HepG2 (cell line): ENCODE measurements at regions not wholly inside any gene's neighbourhood (a gene's known extent, or its start where the extent isn't known, plus 50 kb on each side); places are given as distances from the start of the nearest gene placed in this dataset.

ENCODE experiments used
- ATAC-seq: fragments of 200-7000 bp; cut with Tn5 transposase; 3 replicates; pipeline ENCODE4 v1.9.1; 2020; ENCODE audit warnings: mild to moderate bottlenecking, moderate library complexity
- BruUV-seq: library from RNA; stranded (reverse); fragments of 400-500 nt; replicated peaks from 2 replicates; lab custom pipeline; 2021; lab: Mats Ljungman, UMichigan
- CTCF ChIA-PET: fragments of 300-600 bp; formaldehyde crosslinking; extraction: SDS; loops from one replicate; lab custom pipeline; 2021; ENCODE audit warnings: low total read pairs, inconsistent platforms, low intra/inter-chr PET ratio; lab: Yijun Ruan, JAX
- POLR2A ChIA-PET: fragments of 350-600 bp; sonication (Branson Sonifier 250); formaldehyde crosslinking; loops from one replicate; lab custom pipeline; 2020; ENCODE audit warnings: antibody characterized with exemption, inconsistent platforms; lab: Yijun Ruan, JAX
- DNase-seq: peaks from one replicate; pipeline ENCODE4 v3.0.0-alpha.2; 2015; ENCODE audit warnings: low spot score
- FAIRE-seq: peaks from 3 replicates; lab custom pipeline; 2011; peaks lifted over from hg19 to GRCh38; lab: Jason Lieb, UNC
- H2AFZ ChIP-seq: one replicate; pipeline ENCODE4 v1.6.1; 2011; ENCODE audit warnings: low read length, inconsistent platforms
- H3K27ac ChIP-seq: fragments of 300-600 bp; 3 replicates; pipeline ENCODE4 v1.8.0; 2011; ENCODE audit warnings: mixed run types, mild to moderate bottlenecking, mixed read lengths, low read length, inconsistent platforms; ENCODE audit not compliant: insufficient read depth; ENCODE audit errors: extremely low read length
- H3K27me3 ChIP-seq, 2 experiments: fragments of 200-600 bp in 1 of 2; 2 replicates in 1 of 2; 3 replicates in 1 of 2; pipeline versions ENCODE4 v1.6.0 to v1.8.0; 2011; ENCODE audit warnings: low read length in 2 of 2, mild to moderate bottlenecking in 2 of 2, moderate library complexity in 2 of 2, inconsistent platforms in 1 of 2; ENCODE audit not compliant: insufficient read depth in 2 of 2, control insufficient read depth in 1 of 2
- H3K36me3 ChIP-seq, 2 experiments: fragments of 200-600 bp in 1 of 2; replicated peaks in 1 of 2; 2 replicates in 1 of 2; 3 replicates in 1 of 2; pipeline versions ENCODE4 v1.5.1 to v1.8.0; 2011; ENCODE audit warnings: low read length in 2 of 2, inconsistent platforms in 1 of 2; ENCODE audit not compliant: insufficient read depth in 2 of 2, control insufficient read depth in 1 of 2
- H3K4me1 ChIP-seq: 2 replicates; pipeline ENCODE4 v1.5.1; 2012; ENCODE audit warnings: low read length, inconsistent platforms; ENCODE audit not compliant: insufficient read depth
- H3K4me2 ChIP-seq: 2 replicates; pipeline ENCODE4 v1.6.0; 2011; ENCODE audit warnings: low read depth, low read length, inconsistent platforms
- H3K4me3 ChIP-seq, 3 experiments: fragments of 200-600 bp in 1 of 3; sonication (generic), shearing (Covaris generic) in 1 of 3; replicated peaks in 1 of 3; 2 replicates each; pipeline ENCODE4 v1.5.1; 2011 to 2016; ENCODE audit warnings: low read length in 3 of 3, inconsistent platforms in 2 of 3, low read depth in 2 of 3, mild to moderate bottlenecking in 2 of 3, control low read depth in 1 of 3, mixed read lengths in 1 of 3; ENCODE audit not compliant: insufficient read depth in 1 of 3
- H3K79me2 ChIP-seq: one replicate; pipeline ENCODE4 v1.6.1; 2011; ENCODE audit warnings: low read length, inconsistent platforms; ENCODE audit not compliant: insufficient read depth
- H3K9ac ChIP-seq: 2 replicates; pipeline ENCODE4 v1.6.0; 2011; ENCODE audit warnings: mild to moderate bottlenecking, low read depth, low read length, inconsistent platforms; ENCODE audit not compliant: insufficient read depth
- H3K9me3 ChIP-seq: 2 replicates; pipeline ENCODE4 v1.5.1; 2012; ENCODE audit warnings: mild to moderate bottlenecking, low read length
- H4K20me1 ChIP-seq: 2 replicates; pipeline ENCODE4 v1.6.0; 2011; ENCODE audit warnings: inconsistent platforms, mild to moderate bottlenecking, low read length, moderate library complexity; ENCODE audit not compliant: insufficient read depth
- ATF4 ChIP-seq, 2 experiments: fragments of 450-650 bp in 1 of 2; sonication (generic) in 1 of 2; formaldehyde crosslinking; IDR thresholded peaks; 2 replicates each; pipeline versions ENCODE4 v1.5.0 to v1.8.0; 2020 to 2022; ENCODE audit warnings: mild to moderate bottlenecking in 1 of 2, missing genetic modification reagents in 1 of 2
- E2F2 ChIP-seq: sonication (generic); formaldehyde crosslinking; IDR thresholded peaks from 2 replicates; pipeline ENCODE4 v1.4.0; 2020; ENCODE audit warnings: missing genetic modification reagents, borderline replicate concordance
- GABPB1 ChIP-seq: IDR thresholded peaks from 2 replicates; pipeline ENCODE4 v1.6.1; 2016; ENCODE audit warnings: mild to moderate bottlenecking, missing genetic modification reagents, moderate library complexity, missing compliant biosample characterization
- GATAD1 ChIP-seq: IDR thresholded peaks from 2 replicates; pipeline ENCODE4 v1.6.1; 2016; ENCODE audit warnings: missing genetic modification reagents, missing compliant biosample characterization
- HMG20B ChIP-seq: conservative IDR thresholded peaks from 2 replicates; pipeline ENCODE4 v1.6.1; 2016; ENCODE audit warnings: missing genetic modification reagents, missing compliant biosample characterization
- NFE2 ChIP-seq: sonication (generic); formaldehyde crosslinking; IDR thresholded peaks from 2 replicates; pipeline ENCODE4 v1.4.0; 2020; ENCODE audit warnings: missing genetic modification reagents
- RAD21 ChIP-seq: fragments of 450-650 bp; formaldehyde crosslinking; IDR thresholded peaks from 2 replicates; pipeline ENCODE4 v1.5.0; 2020; ENCODE audit warnings: mild to moderate bottlenecking
- SOX6 ChIP-seq, 2 experiments: fragments of 450-650 bp in 1 of 2; sonication (generic) in 1 of 2; formaldehyde crosslinking in 1 of 2; IDR thresholded peaks; 2 replicates each; pipeline versions ENCODE4 v1.4.0 to v1.6.1; 2017 to 2020; ENCODE audit warnings: antibody characterized with exemption in 1 of 2, mild to moderate bottlenecking in 1 of 2, missing genetic modification reagents in 1 of 2
- THRA ChIP-seq: sonication (generic); formaldehyde crosslinking; IDR thresholded peaks from 2 replicates; pipeline ENCODE4 v1.4.0; 2020; ENCODE audit warnings: missing genetic modification reagents, borderline replicate concordance
- WGBS: methylation state at CpG from one replicate; pipeline ENCODE4 v1.1.6; 2017; ENCODE audit warnings: low lambda C conversion rate; 5-methylcytosine and 5-hydroxymethylcytosine counted together
- in situ Hi-C: cut with HindIII; loops from 2 replicates; pipeline ENCODE4 v1.10.0; 2017; ENCODE audit warnings: low pct_unique_long_range_greater_than_20kb; ENCODE audit not compliant: extremely low pct_ligation_motif_present
- intact Hi-C: fragments of 100-400 bp; cut with micrococcal nuclease; formaldehyde crosslinking; loops from one replicate; pipeline ENCODE4 v1.10.0; 2022; ENCODE audit not compliant: unreplicated experiment

GRCh38 chr14:85252011-85252410 is 277.9 kb upstream of the FLRT2 start:
- intact Hi-C loops: no loop called here
- TF ChIP-seq NFE2 (CRISPR knock-in tag) (no peak), SOX6 (IDR thresholded peaks at IDR 0.05) (no peak), SOX6 (CRISPR knock-in tag; IDR thresholded peaks at IDR 0.05) (no peak), E2F2 (CRISPR knock-in tag) (no peak), HMG20B (CRISPR knock-in tag) (no peak), GABPB1 (CRISPR knock-in tag) (no peak), ATF4 (CRISPR knock-in tag; IDR thresholded peaks at IDR 0.05) (no peak), RAD21 (CRISPR knock-in tag) (no peak), THRA (no peak), GATAD1 (CRISPR knock-in tag) (no peak)
- in situ Hi-C loops: no loop called here
- no TSS peak for BruUV-seq
- no peak for FAIRE-seq
- no peak for DNase-seq
- ChIA-PET POLR2A (no interaction called here), CTCF (no interaction called here)
- no peaks in the 10 kb centered on the region for H3K79me2 ChIP-seq
- H3K27me3 ChIP-seq: no peaks in the 10 kb centered on the region
- no peak for ATAC-seq
- H3K36me3 ChIP-seq: no peaks in the 10 kb centered on the region
- no peak overlapping the region for H3K9ac ChIP-seq
- no peaks in the 10 kb centered on the region for H4K20me1 ChIP-seq
- H3K4me1 ChIP-seq: no peaks in the 10 kb centered on the region
- 0% methylated on average over 1 of the region's 1 CpG for WGBS
- no peak overlapping the region for H3K4me3 ChIP-seq
- H2AFZ ChIP-seq: no peak overlapping the region
- H3K27ac ChIP-seq: no peak overlapping the region
- no peak overlapping the region for H3K4me2 ChIP-seq
- peaks cover 88% of the 10 kb centered on the region for H3K9me3 ChIP-seq
